ENCODE measurements at regions not wholly inside any gene's neighbourhood (a gene's known extent, or its start where the extent isn't known, plus 50 kb on each side); places are given as distances from the start of the nearest gene placed in this dataset.

DNA sequence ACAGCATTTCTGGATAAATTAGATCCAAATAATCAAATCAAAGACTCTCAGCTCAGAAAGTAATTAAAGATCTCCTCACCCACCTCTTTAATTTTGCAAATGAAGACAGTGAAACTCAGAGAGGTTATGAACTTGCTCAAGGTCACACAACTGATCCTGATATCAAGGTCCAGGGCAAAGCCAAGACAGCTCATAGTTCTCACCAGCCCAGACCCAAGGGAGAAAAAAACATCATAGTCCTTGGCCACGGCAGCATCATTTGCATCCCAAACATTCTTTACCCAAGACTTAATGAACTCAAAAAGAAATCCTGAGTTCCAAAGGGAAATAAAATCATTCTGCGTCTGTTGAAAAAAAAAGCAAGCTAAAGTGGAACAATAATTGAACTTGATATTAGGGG lies 112.1 kb downstream of the DAD1 start:
- DNase-seq = no peak

DNA sequence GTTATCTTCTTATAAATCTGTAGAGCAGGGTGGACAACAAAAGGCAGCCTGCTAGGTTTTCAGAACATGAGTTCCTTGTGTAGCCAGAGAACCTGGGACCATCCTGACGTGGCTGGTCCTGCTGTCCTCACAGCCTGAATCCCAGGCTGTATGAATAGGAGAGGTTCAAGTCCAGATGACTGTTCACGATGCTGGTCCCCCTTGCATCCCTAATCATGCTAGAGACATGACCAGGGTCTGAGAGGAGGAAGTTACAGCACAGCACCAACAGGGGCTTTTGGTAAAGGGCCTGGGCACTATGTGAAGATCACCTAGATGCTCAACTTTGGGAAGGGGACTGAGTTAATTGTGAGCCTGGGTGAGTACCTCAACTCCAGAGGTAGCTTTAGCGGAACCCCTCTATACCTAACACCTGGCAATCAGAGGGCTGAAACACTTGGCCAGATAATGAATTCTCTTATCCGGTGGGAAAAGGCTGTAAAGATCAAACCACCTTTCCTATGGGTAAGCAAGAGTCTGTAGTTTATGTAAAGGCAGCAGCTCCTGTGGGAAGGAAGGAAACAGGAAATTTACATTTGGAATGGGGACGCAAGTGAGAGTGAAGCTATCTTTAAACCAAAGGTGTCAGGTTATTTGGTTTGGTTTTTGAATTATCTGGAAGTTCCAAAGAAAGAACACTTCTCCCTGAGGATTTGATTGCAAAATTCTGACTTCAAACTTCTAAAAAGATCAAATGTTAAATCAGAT lies 112.8 kb downstream of the DAD1 start:
- DNase-seq = no peak

DNA sequence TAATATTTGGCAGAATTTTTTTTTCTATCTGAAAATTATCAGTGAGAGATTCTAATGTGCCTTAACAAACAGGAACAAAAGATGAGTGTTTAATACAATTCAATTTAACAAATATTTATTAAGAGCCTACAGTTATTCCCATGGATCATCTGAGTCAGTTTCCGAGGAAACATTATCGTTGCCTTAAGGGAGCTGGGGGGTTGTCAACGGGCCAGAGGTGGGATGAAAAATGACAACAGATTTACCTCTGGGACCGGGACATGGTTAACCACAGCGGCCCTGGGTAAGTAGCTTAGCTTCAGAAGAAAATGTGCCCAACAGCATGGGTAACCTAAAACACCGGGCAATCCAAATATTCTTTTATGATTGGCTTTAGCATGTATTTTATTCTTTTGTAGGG lies 113.6 kb downstream of the DAD1 start:
- no peak for DNase-seq

DNA sequence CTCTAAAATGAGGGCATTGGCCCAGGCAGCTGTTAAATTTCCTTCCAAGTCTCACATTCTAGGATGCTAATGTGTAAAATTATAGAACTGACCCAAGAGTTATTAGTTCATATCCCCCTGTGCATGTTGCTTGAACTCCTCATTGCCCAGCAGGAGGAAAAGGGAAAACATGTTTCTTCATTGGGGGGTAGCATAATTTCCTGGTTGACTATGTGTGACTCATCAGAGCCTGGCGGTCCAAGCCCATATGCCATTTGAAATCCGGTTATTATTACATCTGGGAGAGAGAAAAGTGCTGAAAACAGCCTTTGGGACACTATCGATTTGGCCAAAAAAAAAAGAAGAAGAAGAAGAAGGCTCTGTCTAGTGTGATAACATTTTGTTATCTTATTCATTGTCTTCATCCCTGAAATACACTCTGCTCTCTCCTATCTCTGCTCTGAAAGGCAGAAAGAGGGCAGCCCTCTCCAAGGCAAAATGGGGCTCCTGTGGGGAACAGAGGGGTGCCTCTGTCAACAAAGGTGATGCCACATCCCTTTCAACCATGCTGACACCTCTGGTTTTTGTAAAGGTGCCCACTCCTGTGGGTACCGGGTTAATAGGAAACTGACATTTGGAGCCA lies 114.2 kb downstream of the DAD1 start:
- DNase-seq = no peak

DNA sequence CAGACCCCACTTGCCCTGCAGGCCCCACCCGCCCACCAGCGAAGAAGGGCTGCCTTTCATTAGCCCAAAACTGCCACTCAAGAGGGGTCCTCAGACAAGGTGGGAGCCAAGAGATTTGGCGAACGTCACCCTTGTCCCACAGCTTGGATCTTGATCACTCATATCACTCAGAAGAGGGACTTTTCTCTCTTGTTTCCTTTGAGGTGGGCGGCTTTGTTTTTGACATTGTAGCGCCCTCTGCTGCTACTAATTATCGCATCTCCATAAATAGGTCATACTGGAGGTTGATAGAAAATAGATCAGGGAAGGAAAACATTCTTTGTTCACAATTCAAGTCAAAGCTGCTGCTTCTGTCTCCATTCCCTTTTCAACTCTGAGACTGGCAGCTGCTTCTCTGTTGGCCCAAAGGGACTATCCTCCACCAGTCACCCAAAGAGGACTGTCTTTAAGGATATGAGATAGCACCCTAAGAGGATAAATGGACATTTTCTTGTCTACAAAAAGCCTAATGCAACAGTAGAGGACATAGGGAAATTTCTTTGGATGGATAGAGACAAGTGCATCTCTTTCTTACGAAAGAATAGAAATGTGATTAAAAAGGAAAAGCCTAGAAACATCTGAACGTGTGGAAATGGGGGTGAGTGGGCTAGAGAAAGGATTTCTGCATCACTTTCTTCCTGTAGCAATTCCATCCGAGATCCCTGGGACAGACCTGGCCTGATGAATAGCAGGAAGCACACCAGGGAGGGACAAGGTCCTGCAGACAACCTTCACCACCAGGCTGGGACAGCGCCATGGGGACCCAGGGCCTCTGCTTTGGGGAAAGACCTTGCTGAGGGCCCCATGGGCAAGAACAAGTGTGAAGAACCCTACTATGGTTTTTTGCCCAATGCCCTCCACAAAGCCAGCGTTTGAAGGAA lies 115.8 kb downstream of the DAD1 start:
- DNase-seq = no peak

DNA sequence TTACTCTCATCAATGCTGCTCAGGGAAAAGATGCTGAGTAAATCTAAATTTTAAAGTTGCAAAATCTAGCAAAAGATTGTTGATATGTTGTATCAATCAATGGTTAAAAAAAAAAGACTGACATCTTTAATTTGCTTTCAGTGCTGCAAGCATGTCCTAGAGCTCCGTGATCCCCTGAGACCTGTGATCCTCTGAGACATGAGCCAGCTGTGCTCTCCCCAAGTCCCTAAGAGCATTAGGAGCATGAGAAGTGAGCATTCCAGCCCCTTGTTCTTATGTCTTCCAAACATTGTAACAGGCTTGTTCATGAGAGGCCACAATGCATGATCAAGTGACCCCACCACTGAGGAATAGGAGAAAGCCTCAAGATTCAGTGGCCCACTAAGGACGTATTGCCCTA lies 116.6 kb downstream of the DAD1 start:
- DNase-seq = no peak

DNA sequence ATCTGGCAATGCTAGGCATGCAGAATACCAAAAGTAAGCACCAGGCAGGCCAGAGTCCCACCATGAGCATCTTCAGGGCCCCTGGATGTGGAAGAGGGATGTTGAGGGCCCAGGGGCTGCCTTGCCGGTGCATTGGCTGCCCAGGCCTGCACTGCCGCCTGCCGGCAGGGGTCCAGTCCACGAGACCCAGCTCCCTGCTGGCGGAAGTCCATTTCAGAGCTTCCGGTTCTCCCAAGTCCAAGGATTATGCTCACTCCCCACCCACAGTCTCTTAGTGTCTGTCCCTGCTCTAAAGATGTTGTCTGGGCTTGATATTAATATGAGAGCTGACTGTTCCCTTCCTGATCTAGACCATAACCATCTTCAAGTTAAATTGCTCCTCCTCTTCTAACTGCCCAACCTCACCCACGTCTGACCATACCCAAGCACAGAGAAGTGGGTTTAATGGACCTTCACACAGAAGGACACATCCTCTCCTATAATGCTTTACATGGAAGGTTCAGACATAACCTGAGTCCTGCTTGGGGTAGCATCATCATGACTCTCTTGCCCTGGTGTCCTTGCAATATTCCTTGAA lies 117.4 kb downstream of the DAD1 start:
- DNase-seq = no peak

DNA sequence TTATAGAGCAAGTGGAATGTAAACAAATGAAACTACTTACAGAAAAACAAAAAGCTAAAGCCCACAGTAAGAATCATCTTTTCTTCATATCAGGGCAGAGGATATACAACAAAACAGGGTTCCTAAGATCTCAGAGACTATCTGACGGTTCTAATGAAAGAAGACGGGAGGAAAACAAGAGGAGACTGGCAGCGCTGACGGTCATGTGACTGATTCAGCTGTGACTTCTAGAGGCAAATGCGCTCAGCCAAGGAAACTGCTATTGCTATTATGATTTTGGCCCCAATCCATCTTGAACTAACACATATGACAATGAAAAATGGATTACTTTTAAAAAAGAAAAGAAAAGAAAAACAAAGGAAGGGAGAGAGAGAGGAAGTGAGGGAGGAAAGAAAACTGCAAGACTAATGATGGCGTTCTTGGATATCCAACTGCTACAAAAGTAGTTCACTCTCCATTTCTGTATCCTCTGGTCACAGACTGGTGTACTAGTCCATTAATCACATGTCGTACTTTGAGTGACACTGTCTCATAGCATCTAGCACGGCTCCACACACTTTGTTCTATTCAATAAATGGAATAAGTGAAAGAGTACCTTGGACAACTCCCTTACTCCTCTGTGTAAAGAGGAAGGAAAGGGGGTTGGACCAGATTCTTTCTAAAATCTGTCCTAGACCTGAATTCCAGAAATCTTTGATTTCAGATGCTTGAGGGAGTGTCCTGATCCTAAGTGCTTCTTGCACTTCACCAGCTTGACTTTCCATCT lies 119.3 kb downstream of the DAD1 start:
- DNase-seq = no peak

DNA sequence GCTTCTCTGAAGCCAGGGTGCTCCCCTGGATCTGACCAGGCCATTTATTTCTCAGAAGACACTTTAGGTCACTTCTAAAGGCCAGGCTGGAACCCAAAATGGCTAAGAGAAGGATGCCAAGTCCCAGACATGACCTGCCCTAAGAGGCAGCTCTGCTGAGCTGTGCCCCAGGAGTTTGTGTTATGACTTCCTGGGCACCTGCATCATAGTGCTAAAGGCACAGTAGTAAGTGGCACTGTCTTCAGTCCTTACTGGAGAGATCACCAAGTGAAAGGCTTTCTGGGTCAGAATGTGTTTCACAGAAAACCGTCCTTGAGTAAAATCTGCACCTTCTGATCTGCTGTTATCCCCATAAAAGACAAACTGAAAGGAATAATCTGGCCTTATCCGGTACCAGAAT lies 120.2 kb downstream of the DAD1 start:
- DNase-seq = no peak

DNA sequence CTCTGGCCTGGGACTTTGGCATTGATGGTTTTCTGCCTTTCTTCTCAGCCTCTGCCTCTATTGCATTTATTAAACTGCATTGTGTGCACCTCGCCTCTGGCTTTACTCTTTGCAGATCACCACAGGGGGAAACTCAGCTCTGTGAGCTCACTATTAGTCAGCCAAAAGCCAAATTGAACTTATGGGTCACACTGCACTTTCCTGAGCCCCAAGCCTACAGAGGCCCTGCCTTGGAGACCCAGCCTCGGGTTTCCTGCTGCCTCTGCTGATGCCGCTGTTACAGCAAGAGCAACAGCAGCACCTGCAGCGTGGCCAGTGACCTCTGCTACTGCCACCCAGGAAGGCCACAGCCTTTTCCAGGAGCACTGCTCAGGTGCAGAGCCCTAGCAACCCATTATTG lies 122.5 kb downstream of the DAD1 start:
- DNase-seq = no peak

DNA sequence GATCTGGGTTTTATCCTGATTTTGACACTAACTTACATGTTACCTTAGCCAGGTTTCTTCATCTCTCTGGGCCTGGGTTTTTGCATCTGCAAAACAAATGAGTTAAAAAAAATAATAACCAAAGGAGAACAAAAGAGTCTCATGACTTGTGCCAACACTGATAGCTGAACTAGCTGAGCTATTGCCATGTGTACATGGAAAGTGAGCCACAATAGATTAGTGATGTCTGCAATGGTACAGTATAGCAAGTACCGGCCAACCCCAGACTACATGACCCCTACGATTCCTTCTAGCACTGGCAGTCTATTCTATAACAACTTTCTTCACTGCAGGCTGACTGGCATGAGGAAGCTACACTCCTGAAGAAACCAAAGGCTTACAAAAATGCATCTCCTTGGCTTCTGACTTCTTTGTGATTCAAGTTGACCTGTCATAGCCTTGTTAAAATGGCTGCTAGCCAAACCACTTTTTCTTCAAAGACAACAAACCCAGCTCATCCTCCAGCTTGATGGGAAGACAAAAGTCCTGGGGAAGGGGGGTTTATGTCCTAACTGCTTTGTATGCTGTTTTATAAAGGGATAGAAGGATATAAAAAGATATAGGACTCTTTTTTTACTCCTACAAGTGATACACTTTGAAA lies 123.7 kb downstream of the DAD1 start:
- DNase-seq = no peak

DNA sequence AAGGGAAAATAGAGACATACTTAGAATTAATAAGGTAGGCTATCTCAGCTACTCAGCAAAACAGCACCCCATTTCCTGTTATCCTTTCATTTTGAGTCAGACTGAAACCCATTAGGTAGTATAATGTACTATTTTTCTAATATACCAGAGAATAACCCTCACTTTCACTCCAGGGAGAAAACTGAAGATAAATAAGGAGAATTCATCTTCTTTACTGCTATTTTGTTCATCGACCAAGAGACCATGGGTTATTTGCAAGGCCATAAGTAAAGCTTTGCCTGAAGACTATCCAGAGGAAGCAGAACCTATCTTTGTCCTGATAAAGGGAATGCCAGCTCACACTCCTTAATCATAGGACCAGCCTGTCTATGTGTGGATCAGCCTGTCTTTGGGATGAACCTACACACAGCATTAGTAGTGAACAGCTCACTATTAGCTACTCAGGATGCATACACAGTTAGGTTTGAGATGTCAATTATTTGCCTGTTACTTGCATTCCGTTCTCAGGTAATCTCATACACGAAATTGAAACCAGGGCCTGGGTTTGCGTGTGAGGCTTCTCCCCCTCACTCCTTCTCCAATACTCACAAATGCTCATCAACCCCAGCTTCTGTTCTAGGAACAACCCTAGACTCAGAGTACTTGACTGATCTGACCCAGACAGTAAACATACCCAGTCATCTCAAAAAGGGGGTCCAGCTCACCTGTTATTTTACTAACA lies 124.4 kb downstream of the DAD1 start:
- DNase-seq = no peak

DNA sequence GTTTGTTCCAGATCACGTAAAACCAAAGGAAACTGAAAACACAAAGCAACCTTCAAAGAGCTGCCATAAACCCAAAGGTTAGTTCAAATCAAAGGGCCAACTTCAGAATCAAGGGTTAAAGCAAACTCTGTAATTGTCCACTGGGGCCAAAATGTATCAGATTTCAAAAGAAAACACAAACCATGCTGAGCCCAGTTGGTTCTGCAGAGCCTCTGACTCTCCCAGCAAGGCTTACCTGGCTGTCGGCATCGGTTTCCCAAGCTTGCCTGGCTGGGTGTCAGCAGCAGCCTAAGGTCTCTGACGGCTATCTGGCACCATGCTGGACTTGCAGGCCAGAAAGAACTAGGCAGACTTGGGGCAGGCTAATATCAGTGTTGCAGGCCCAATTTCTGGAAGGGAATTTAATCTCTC lies 125.3 kb downstream of the DAD1 start:
- DNase-seq = no peak

DNA sequence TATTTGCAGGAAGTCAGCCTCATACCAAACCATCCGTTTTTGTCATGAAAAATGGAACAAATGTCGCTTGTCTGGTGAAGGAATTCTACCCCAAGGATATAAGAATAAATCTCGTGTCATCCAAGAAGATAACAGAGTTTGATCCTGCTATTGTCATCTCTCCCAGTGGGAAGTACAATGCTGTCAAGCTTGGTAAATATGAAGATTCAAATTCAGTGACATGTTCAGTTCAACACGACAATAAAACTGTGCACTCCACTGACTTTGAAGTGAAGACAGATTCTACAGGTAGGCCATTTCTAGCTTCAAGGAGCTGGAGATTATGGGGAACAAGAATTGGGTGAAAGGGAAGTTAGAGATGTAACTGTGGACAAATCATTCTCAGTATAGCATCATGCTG lies 126.1 kb downstream of the DAD1 start:
- DNase-seq = no peak

DNA sequence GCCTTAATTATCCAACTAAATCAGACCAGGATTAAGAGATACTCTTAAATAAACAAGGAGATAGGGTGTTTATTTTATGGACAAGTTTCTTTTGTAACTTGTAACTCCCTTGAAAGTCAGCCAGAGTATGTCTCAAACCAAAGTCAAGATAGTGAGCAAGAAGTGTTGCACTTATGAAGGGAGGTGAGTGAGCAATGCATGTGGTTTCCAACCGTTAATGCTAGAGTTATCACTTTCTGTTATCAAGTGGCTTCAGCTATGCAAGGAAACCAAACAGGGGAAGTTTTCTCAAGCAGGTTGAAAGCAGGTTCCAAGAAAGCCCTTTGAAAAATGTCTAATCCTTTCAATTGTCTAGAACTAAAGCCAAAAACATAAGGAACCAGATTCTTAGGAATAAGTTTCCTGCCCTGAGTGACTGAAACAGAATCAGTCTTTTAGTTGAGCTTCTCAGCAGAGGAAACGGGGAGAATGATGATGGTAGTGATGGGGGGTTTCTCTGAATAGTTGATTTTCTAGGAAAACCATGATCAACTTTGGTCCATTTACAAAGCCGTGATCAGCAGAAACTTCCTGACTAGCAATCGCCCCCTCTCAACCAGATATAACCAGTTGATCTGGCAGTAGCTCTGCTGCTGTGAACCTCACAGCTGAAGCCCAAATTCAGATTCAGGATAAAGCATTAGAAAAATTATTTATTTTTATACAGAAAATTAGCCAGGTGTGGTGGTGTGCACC lies 128.4 kb downstream of the DAD1 start:
- no peak for DNase-seq

DNA sequence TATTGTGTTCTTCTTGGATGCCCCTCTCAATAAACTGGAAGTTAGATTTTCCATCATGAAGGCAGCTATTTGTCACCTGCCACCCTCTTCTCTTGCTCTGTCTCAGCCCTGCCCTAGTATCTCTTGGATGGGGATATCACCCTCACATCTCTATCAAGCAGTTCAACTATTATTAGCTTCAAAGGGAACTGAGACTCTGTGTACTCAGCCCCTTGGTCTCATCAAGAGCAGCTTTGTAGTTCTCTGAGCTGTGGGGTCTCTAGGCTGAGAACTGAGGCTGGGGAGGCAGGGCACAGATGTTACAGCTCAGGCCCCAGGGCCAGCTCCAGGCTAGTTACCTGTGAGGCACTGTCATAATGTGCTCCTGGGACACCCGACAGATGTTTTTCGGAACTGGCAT lies 130.3 kb downstream of the DAD1 start:
- no peak for DNase-seq

DNA sequence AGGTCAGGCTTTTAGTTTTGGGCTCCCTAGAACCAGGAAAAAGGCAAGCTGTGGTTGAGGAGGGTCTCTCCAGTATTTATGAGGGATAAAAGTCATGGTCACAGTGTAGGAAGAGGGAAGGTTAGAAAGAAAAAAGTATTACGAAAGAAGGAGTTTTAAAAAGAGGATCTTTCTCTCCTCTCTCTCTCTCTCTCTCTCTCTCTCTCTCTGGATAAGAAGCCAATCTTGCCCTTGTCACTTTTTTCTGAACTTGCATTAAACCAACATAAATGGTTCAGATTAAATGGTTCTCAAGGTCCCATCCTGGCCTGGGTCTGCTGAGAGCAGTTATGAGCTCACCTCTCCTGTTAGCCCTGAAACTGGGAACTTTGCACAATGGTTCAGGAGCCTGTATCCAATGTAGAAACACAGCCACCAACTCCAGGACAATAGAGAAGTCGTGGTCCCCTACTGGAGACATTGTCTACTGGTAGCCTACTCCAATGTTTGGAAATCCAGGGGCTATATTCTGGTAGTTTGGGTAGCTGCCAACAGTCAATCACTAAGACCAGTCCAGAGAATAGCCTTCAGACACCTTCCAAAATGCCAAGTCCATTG lies 131.9 kb downstream of the DAD1 start:
- no peak for DNase-seq

DNA sequence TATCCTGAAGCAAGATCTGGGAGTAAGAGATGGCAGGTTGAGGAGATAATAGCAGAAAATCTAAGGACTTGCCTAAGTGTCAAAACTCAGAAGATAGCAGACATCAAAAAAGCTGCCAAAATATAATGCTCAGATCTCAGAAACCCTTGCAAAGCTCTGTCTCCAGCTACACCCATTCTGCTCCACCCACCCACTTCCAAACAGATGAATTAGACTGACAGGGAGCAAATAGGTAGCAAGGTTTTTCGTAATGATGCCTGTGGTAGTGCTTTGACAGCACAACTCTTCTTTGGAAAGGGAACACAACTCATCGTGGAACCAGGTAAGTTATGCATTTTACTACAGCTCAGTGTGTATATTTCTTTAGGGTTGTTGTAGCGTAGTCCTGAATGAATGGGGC lies 132.6 kb downstream of the DAD1 start:
- no peak for DNase-seq

DNA sequence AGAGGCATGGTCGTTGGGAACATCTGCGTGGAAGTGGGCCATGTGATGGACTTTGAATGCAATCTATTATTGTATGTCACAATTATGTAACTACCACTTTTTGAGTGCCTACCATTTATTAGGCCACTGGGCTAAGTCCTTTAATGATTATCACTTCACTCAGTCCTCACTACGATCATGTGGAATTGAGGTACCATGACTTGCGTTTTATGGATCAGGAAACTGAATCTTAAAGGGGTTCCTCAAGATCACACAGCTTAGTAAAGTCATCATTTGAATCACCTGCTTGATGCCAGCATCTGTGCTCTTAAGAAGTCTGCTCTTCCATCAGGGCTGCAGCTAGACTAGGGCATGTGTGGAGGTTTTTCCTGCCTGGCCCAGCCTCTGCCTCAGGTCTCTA lies 136.7 kb downstream of the DAD1 start:
- no peak for DNase-seq

DNA sequence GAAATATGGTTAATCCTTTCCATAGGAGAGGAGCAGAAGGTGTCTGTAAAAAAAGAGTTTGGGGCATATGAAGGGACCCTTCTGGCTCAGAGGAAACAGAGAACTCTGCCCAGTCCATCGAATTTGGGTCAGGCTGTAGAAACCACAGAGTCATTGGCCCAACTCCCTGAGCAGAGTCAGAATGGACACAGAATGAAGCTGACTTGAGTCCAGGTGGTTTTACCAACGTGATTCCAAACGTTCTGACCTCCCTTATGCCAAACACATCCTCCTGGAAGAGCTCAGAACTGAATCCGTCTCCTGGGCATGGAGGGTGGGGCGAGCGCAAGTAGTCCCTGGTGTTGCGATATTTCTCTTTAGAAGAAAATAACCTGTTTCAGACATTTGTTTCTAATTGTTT lies 138.8 kb downstream of the DAD1 start:
- DNase-seq = no peak

DNA sequence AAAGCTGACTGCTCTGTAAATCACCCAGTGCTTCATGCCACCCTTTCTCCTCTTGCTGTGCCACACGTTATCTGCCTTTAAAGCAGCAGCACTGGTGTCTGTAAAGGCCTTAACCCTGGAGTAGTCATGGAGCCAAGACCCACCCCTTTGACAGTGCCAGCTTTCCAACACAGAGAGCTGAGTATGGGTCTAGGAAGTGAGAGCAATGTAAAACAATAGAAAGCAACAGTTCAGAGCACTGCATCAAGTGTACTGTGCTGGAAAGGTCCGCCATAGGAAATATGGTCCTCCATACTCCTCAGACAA lies 139.5 kb downstream of the DAD1 start:
- DNase-seq = no peak

Measured in stimulated activated CD4-positive, alpha-beta T cell treated with anti-CD3 and anti-CD28 coated beads, Interleukin-15, amount 100 ng/mL, for 24 hours (primary cell).